Activated CD4-positive, CD25-positive, alpha-beta regulatory T cell treated with anti-CD3 and anti-CD28 coated beads, Interleukin-2, amount 50 U/mL, for 24 hours (primary cell): ENCODE measurements at regions not wholly inside any gene's neighbourhood (a gene's known extent, or its start where the extent isn't known, plus 50 kb on each side); places are given as distances from the start of the nearest gene placed in this dataset.
"Not testable (repeated sequence)": the region's sequence is repeated elsewhere in the genome, so short reads cannot be mapped to it uniquely, and the experiment has no call there.

Experiments
- ATAC-seq, 2 donors: fragments of 150-1000 bp; cut with Tn5 transposase; one replicate each; pipeline ENCODE4 v1.10.0; 2021; ENCODE audit warnings: mild to moderate bottlenecking in 1 of 2, moderate library complexity in 1 of 2

- ATAC-seq, result no peak
Observed at GRCh38 chr4:155441475-155441874, 64.7 kb upstream of the MAP9 start.

- ATAC-seq, result not testable (repeated sequence)
Observed at GRCh38 chr4:155439760-155440159, 63.0 kb upstream of the MAP9 start.

- no peak for ATAC-seq
Observed at GRCh38 chr4:155434904-155435303, 58.1 kb upstream of the MAP9 start.

GRCh38 chr4:155434366-155434765 lies 57.6 kb upstream of the MAP9 start:
- ATAC-seq, result no peak

- ATAC-seq, result no peak
Observed at GRCh38 chr4:155433636-155434360, 57.0 kb upstream of the MAP9 start.

GRCh38 chr4:155430895-155431795 lies 54.4 kb upstream of the MAP9 start:
- no peak for ATAC-seq

GRCh38 chr4:155428128-155428527 lies 51.4 kb upstream of the MAP9 start:
- ATAC-seq, result no peak

GRCh38 chr4:155426953-155427352 lies 50.2 kb upstream of the MAP9 start:
- ATAC-seq, result no peak
